HG03135 (cell line): ENCODE measurements at regions not wholly inside any gene's neighbourhood (a gene's known extent, or its start where the extent isn't known, plus 50 kb on each side); places are given as distances from the start of the nearest gene placed in this dataset.
"Not testable (repeated sequence)": the region's sequence is repeated elsewhere in the genome, so short reads cannot be mapped to it uniquely, and the experiment has no call there.

ENCODE experiments used
- ATAC-seq: cut with Tn5 transposase; IDR thresholded peaks from one replicate; pipeline ENCODE4 v1.9.1; 2021; ENCODE audit warnings: mild to moderate bottlenecking, moderate library complexity; ENCODE audit not compliant: unreplicated experiment

DNA sequence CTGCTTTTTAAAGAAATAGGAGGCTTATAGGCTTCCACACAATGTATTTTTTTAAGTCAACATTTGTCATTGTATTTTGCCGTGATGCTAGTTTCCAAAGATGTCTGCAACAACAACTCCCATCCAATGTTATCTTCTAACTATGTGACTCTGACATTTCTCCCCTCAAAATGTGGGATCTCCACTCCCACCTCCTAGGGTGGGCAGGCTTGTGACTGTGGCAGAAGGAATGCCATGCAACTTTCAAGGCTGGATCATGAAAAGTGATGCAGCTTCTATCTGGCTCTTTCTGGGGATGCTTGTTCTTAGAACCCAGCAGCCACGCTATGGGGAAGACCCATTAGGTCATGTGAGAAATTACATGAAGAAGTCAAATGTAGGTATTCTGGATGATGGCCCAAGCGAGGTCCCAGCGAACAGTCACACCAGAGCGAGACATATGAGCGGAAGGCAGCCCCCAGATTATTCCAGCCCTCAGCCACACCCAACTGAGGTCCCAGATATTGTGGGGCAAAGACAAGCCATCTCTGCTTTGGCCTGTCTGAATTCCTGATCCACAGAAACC is 124.3 kb downstream of the BDH1 start:
- ATAC-seq = no peak

DNA sequence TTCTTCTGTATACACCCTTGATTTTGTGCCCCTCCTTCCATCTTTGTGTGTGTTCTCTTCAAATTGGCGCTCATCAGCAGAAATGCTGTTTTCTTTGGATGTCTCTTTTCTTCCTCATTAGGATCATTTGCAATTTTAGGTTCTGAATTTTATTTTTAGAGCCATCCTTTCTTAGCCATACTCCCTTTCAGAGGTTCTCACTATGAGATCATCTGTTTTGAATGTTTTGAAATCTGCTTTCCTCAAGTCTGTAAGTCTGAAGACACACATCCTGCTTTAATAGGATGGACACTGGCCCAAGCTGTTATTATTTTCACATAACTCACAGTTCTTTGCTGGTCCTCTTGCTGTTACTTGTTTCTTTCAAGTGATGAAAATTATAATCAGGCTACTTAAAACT is 124.8 kb downstream of the BDH1 start:
- ATAC-seq = no peak

DNA sequence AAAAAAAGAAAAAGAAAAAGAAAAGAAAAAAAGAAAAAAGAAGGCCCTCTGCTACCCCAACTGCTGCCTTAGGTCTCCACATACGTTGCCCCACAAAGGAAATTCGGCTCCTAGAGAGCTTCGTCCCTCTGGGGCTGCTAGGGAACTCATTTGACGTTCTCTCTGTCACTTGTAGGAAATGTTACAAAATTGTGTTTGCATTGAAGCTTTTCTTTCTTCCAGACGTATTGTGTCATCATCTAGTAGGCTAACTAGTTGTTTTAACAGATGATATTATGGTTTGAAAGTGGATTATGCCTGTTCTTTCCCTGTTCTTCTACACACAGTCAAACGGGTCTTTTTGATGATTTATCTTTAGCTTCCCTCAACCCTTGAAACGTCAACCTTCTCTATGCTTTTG is 125.3 kb downstream of the BDH1 start:
- ATAC-seq = no peak

GRCh38 chr3:197428952-197429351 is 126.8 kb downstream of the BDH1 start:
- no peak for ATAC-seq

DNA sequence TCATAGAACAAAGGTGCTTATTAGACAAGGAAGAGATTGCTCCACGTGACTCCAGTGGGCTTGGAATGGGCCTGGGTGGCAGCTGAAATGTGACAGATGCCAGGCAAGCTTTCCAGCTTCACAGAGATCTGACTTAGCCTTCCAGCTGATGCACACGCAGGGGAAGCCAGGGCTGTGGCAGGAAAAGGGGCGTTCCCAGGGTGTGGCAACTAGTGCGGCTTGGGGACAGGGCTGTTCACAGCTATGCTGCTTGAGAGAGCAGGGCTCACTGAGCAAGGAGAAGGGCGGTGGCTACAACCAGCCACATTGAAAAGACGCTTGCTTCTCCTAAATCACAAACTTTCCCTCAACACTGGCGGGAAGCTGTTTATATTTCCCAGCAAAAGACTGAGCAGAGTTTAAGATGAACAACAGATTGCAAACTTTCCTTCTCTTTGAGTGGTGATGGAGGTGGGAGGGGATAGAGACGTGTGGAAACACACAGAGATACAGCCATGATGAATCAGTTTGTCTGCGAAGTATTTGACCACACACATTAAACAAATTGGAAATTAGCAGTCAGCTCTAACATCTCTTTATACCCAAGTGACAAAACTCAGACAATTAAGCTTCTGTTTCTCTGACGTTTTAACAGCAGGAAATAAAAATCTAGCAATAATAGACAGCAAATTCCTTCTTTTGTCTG is 127.5 kb downstream of the BDH1 start:
- ATAC-seq = no peak

GRCh38 chr3:197427021-197427420 is 128.6 kb upstream of the DLG1 start:
- ATAC-seq = no peak

GRCh38 chr3:197426121-197426566 is 127.7 kb upstream of the DLG1 start:
- ATAC-seq = no peak

GRCh38 chr3:197425485-197426120 is 127.2 kb upstream of the DLG1 start:
- no peak for ATAC-seq

- no peak for ATAC-seq
These were observed 126.5 kb upstream of the DLG1 start for GRCh38 chr3:197424674-197425484.

DNA sequence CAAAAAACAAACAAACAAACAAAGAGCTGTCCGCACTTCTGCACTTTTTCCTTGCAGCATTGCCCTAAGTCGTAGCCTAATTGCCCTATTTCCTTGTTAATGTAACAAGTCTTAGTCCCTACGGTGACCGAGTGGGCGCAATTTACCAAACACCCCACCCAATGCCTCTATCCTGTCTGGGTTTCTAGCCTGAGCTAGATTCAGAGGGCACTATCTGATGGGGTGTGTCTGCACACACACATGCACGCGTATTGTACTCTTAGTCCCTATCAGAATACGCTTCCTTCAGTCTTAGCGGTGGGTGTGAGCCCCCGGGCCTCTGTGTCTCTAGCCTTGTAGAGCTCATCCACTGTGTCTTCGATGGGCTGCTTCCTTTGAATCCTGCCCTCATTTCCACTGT is 125.9 kb upstream of the DLG1 start:
- ATAC-seq = no peak

DNA sequence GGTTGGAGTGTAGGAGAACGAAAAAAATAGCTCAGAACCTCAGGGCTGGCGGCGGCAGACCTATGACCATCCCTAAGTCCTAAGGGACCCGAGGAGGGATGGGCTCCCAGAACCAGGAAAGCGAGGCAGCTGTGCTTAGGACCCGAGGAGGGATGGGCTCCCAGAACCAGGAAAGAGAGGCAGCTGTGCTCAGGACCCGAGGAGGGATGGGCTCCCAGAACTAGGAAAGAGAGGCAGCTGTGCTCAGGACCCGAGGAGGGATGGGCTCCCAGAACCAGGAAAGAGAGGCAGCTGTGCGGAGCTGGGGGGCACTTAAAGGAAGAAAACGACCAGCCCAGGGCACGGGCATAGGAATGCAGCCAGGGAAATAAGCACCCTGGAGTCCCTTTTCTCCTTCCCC is 125.0 kb upstream of the DLG1 start:
- no peak for ATAC-seq

DNA sequence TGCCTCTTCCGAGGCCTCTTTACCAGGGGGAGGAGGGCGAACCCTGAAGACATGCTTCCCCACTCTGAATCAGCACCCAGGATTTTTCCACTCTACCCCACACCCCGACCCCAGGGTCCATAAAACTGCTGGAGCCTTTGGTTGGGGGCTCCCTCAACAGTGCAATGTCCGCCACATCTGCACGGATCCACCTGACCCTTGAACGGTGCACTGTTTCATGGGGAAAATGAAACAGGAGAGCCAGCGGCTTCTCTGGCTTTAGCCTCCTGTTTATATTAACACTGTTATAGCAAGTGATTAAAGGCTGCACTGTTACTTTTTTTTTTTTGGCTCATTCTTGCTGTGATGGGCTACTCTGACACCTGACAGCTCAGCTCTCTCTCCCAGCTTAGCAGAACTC is 124.1 kb upstream of the DLG1 start:
- ATAC-seq = no peak

- no peak for ATAC-seq
These were observed 122.6 kb upstream of the DLG1 start for GRCh38 chr3:197421021-197421420.

DNA sequence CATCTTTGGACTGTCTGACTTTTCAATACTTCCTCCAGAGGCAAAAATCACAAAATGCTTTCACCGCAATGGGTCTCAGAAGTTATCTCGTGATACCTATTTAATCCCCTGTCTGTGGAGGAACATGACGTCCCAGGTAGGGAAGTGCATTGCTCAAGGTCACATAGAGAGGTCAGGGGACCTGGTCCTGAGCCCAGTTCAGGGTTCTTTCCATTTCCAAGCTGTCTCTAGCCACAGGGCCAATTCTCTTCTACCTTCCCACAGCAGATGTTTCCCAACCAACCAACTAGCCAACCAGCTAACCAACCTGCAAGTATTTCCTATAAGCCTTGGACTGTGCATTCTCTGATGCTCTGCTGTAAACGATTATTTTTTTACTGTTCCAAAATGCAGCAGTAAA is 122.2 kb upstream of the DLG1 start:
- ATAC-seq = no peak

DNA sequence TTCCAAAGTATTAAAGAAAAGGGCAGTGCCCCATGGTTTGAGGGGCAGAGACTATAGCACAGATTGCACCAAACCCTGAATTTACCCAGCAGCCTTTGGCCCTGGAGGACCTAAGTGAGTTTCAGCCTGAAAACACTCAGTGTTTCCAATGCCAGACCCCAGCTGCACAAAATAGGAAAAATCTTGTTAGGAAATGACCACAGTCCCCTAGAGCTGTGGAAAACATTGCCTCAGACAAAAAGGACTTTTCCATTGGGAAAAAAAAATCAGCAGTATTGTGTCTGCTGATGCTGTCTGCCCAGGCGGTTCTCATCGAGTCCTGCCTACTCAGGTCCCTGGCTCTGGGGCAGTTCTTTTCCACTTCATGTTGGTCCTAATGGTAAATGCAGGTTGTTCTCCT is 121.7 kb upstream of the DLG1 start:
- ATAC-seq = no peak

- no peak for ATAC-seq
These were observed 121.3 kb upstream of the DLG1 start for GRCh38 chr3:197419696-197420095.

- no peak for ATAC-seq
These were observed 119.7 kb upstream of the DLG1 start for GRCh38 chr3:197417911-197418618.

- ATAC-seq = no peak
These were observed 119.0 kb upstream of the DLG1 start for GRCh38 chr3:197417441-197417840.

GRCh38 chr3:197411899-197412298 is 113.5 kb upstream of the DLG1 start:
- ATAC-seq = not testable (repeated sequence)

DNA sequence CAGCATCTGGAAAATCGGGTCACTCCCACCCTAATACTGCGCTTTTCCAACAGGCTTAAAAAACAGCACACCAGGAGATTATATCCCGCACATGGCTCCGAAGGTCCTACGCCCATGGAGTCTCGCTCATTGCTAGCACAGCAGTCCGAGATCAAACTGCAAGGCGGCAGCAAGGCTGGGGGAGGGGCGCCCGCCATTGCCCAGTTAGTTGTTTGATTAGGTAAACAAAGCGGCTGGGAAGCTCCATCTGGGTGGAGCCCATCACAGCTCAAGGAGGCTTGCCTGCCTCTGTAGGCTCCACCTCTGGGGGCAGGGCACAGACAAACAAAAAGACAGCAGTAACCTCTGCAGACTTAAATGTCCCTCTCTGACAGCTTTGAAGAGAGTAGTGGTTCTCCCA is 111.8 kb upstream of the DLG1 start:
- ATAC-seq = not testable (repeated sequence)
